ENCODE measurements at regions not wholly inside any gene's neighbourhood (a gene's known extent, or its start where the extent isn't known, plus 50 kb on each side); places are given as distances from the start of the nearest gene placed in this dataset.

DNA sequence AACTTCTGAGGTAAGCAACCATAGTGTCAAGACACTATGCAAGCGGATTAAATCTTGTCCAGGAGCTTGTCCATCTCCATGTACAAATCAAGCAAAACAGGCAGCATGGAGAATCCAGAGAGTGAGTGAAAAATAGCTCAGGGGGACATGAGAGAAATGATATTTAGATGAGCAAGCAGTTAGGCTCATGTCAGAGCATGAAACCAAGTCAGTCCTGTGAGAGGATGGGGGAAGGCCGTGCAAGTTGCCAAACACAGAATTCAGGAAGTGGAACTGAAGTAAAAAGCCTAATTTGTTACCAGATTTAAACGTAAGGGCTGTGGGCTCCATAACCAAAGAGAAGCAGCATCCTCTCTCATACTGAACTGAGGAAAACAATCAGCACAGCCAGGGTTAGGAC lies 995.9 kb downstream of the MCTP2 start:
- no peaks in the 10 kb centered on the region; the same call in 1 of the 2 replicates for H3K27me3 ChIP-seq (replicated peaks; ENCODE audit: insufficient read depth)
- H3K4me2 ChIP-seq (ENCODE audit: unreplicated experiment) = no peak overlapping the region
- H3K79me2 ChIP-seq (ENCODE audit: insufficient read depth) = no peaks in the 10 kb centered on the region
- no peaks in the 10 kb centered on the region for H3K4me1 ChIP-seq (ENCODE audit: insufficient read depth)
- 26 to 39% methylated on average over 3 of the region's 3 CpGs for WGBS, 2 experiments (ENCODE audit: low coverage in 1 of 2, low lambda C conversion rate in 2 of 2, missing lambda C conversion rate in 2 of 2)
- TF ChIP-seq EZH2 (IDR thresholded peaks at IDR 0.05; ENCODE audit: insufficient read depth, poor library complexity, severe bottlenecking) (no peak), EZH2phosphoT487 (IDR thresholded peaks at IDR 0.05; ENCODE audit: insufficient read depth, low read depth) (no peak)
- no peak for DNase-seq
- H3K4me3 ChIP-seq = no peak overlapping the region
- H3F3A ChIP-seq (ENCODE audit: insufficient read depth) = no peaks in the 10 kb centered on the region
- H3K27ac ChIP-seq = no peak overlapping the region
- no peaks in the 10 kb centered on the region for H3K9me2 ChIP-seq (ENCODE audit: insufficient read depth)
- in situ Hi-C loops (cut with MboI) = no loop called here
- H3K36me3 ChIP-seq (ENCODE audit: low read depth) = no peaks in the 10 kb centered on the region
- H4K20me1 ChIP-seq (ENCODE audit: insufficient read depth) = no peaks in the 10 kb centered on the region
- H3K9ac ChIP-seq = no peak overlapping the region
- peaks cover 5% of the 10 kb centered on the region for H3K9me3 ChIP-seq (ENCODE audit: low read depth)
- no peak overlapping the region for H2AFZ ChIP-seq

DNA sequence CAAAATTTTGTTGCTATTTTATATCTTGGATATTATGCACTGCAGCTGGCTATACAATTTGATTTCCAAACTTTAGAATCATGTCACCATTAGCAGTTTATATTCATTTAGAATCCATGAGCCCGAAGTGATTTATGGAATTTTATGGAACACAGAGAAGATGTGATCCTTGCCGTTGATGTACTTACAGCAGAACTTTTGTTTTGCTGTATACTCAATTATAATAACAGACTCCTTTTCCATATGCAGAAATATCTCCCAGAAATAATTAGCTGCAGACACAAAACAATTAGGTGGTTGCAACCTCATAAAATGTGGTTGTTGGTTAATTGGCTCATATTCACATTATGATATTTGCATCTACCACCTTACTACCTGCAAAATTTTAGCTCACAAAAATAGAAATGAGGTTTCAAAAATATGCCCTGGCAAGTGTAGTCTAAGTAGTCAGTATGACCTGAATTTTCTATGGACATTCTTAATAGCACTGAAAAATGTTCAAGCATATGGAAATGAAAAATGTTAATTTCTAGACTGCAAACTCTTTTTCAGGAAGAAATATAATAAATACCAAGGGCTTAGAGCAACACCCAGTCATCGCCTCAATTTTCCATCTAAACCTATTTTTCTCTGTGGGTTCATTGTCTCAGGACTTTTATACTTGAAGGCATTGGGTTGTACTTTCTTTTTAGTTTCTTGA lies 997.6 kb downstream of the MCTP2 start:
- H3K4me3 ChIP-seq = no peak overlapping the region
- H3F3A ChIP-seq (ENCODE audit: insufficient read depth) = no peaks in the 10 kb centered on the region
- H3K27me3 ChIP-seq (replicated peaks; ENCODE audit: insufficient read depth) = no peaks in the 10 kb centered on the region
- no peaks in the 10 kb centered on the region for H3K9me2 ChIP-seq (ENCODE audit: insufficient read depth)
- H3K4me2 ChIP-seq (ENCODE audit: unreplicated experiment) = no peak overlapping the region
- no peaks in the 10 kb centered on the region for H3K36me3 ChIP-seq (ENCODE audit: low read depth)
- DNase-seq = no peak
- H3K9ac ChIP-seq = no peak overlapping the region
- H3K27ac ChIP-seq = no peak overlapping the region
- H3K9me3 ChIP-seq (ENCODE audit: low read depth) = no peaks in the 10 kb centered on the region
- TF ChIP-seq EZH2phosphoT487 (IDR thresholded peaks at IDR 0.05; ENCODE audit: insufficient read depth, low read depth) (no peak), EZH2 (IDR thresholded peaks at IDR 0.05; ENCODE audit: insufficient read depth, poor library complexity, severe bottlenecking) (no peak)
- WGBS, 2 experiments (ENCODE audit: low coverage in 1 of 2, low lambda C conversion rate in 2 of 2, missing lambda C conversion rate in 2 of 2) = 42 to 52% methylated on average over 3 of the region's 3 CpGs
- no peaks in the 10 kb centered on the region for H3K4me1 ChIP-seq (ENCODE audit: insufficient read depth)
- no peaks in the 10 kb centered on the region for H3K79me2 ChIP-seq (ENCODE audit: insufficient read depth)
- H2AFZ ChIP-seq = no peak overlapping the region
- no peaks in the 10 kb centered on the region for H4K20me1 ChIP-seq (ENCODE audit: insufficient read depth)
- in situ Hi-C loops (cut with MboI) = no loop called here

DNA sequence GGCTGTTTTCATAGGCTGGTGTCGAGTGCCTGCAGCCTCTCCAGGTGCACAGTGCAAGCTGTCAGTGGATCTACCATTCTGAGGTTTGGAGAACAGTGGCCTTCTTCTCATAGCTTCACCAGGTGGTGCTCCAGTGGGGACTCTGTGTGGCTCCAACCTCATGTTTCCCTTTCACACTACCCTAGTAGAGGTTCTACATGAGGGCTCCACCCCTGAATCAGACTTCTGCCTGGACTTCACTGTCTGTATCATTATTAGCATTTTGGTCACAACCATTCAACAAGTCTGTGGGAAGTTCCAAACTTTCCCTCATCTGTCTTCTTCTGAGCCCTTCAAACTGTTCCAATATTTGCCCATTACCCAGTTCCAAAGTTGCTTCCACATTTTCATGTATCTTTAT lies 1003.7 kb downstream of the MCTP2 start:
- no peaks in the 10 kb centered on the region for H3K36me3 ChIP-seq (ENCODE audit: low read depth)
- TF ChIP-seq EZH2phosphoT487 (IDR thresholded peaks at IDR 0.05; ENCODE audit: insufficient read depth, low read depth) = no peak
- no peak for TF ChIP-seq EZH2 (IDR thresholded peaks at IDR 0.05; ENCODE audit: insufficient read depth, poor library complexity, severe bottlenecking)
- H3F3A ChIP-seq (ENCODE audit: insufficient read depth) = no peaks in the 10 kb centered on the region
- H3K9me3 ChIP-seq (ENCODE audit: low read depth) = no peaks in the 10 kb centered on the region
- H3K27ac ChIP-seq = no peak overlapping the region
- H3K4me2 ChIP-seq (ENCODE audit: unreplicated experiment) = no peak overlapping the region
- WGBS, 2 experiments (ENCODE audit: low coverage in 1 of 2, low lambda C conversion rate in 2 of 2, missing lambda C conversion rate in 2 of 2) = 10 to 50% methylated on average over 1 of the region's 1 CpG
- H3K4me3 ChIP-seq = no peak overlapping the region
- no peak overlapping the region for H3K9ac ChIP-seq
- in situ Hi-C loops (cut with MboI) = no loop called here
- no peak overlapping the region for H2AFZ ChIP-seq
- no peaks in the 10 kb centered on the region for H3K27me3 ChIP-seq (replicated peaks; ENCODE audit: insufficient read depth)
- no peaks in the 10 kb centered on the region for H3K4me1 ChIP-seq (ENCODE audit: insufficient read depth)
- H3K9me2 ChIP-seq (ENCODE audit: insufficient read depth) = no peaks in the 10 kb centered on the region
- H4K20me1 ChIP-seq (ENCODE audit: insufficient read depth) = no peaks in the 10 kb centered on the region
- no peak for DNase-seq
- H3K79me2 ChIP-seq (ENCODE audit: insufficient read depth) = no peaks in the 10 kb centered on the region

DNA sequence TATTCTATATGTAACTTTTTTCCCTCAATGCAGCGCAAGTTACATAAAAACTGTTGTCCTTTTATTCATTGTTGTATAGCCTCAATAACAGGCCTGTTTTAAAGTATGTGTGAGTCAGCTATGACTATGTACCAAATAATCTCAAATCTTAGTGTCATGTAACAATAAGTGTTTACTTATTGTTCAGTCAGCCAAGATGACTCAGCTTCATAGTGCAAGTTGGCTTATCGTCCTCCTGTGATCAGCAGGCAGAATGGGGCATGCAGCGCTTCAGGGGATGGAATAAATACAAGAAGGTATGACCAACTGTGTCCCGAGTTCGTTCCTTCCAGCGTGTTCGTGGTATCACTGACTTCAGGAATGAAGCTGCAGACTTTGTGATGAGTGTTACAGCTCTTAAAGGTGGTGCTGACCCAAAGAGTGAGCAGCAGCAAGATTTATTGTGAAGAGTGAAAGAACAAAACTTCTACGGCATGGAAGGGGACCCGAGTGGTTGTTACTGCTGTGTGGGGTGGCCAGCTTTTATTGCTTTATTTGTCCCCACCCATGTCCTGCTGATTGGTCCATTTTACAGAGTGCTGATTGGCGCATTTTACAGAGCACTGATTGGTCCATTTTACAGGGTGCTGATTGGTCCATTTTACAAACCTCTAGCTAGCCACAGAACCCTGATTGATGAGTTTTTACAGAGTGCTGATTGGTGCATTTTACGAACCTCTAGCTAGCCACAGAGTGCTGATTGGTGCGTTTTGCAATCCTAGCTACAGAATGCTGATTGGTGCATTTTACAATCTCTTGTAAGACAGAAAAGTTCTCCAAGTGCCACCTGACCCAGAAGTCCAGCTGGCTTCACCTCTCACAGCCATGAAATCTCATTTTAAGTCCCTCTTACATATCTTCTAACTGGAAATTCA lies 1016.0 kb downstream of the MCTP2 start:
- Histone ChIP-seq H3K27ac (peak overlapping the region; percentile 62), H3K4me1 (ENCODE audit: insufficient read depth) (peaks cover 15% of the 10 kb centered on the region), H3K36me3 (ENCODE audit: low read depth) (no peaks in the 10 kb centered on the region), H3F3A (ENCODE audit: insufficient read depth) (peaks cover 14% of the 10 kb centered on the region), H3K9ac (no peak overlapping the region), H4K20me1 (ENCODE audit: insufficient read depth) (no peaks in the 10 kb centered on the region), H3K27me3 (replicated peaks; ENCODE audit: insufficient read depth) (no peaks in the 10 kb centered on the region), H3K79me2 (ENCODE audit: insufficient read depth) (no peaks in the 10 kb centered on the region), H3K4me2 (ENCODE audit: unreplicated experiment) (peak overlapping the region; percentile 63), H3K9me2 (ENCODE audit: insufficient read depth) (no peaks in the 10 kb centered on the region), H3K4me3 (peak overlapping the region; percentile 49), H3K9me3 (ENCODE audit: low read depth) (no peaks in the 10 kb centered on the region), H2AFZ (peak overlapping the region; percentile 47; the same call in 1 of the 2 replicates)
- in situ Hi-C loops (cut with MboI) = no loop called here
- 28 to 29% methylated on average over 12 of the region's 12 CpGs for WGBS, 2 experiments (ENCODE audit: low coverage in 1 of 2, low lambda C conversion rate in 2 of 2, missing lambda C conversion rate in 2 of 2)
- DNase-seq = peak; percentile 97
- TF ChIP-seq EZH2 (IDR thresholded peaks at IDR 0.05; ENCODE audit: insufficient read depth, poor library complexity, severe bottlenecking) (no peak), EZH2phosphoT487 (IDR thresholded peaks at IDR 0.05; ENCODE audit: insufficient read depth, low read depth) (no peak)

Measured in GM23248 (cell line).